ENCODE measurements at regions not wholly inside any gene's neighbourhood (a gene's known extent, or its start where the extent isn't known, plus 50 kb on each side); places are given as distances from the start of the nearest gene placed in this dataset.

DNA sequence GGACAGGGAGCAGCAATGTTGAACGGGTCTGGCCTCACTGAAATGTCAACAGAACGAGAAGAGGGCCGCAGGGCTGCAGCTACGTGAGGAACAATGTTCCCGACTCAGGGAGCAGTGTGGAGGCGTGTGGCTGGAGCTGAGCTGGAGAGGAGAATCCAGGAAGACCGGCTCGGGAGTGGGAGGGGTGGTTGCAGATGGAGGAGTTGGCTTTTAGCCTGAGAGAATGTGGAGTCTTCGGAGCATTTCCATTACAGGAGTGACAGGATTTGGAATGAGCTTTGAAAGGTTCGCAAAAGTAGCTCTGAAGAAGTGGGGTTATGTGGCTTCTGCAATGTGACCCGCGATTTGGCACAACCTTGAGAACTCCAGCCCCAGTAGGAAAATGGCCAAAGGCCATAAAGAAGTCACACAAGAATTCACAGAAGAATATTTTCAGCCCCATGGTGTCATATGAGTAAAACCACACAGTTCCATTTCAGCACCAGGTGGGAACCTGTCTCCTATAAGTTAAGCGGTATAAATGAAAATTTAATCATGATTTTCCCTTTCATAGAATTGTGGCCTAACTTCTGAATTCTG lies 78.8 kb upstream of the NSMCE3 start:
- no peaks in the 10 kb centered on the region for H3K27me3 ChIP-seq (ENCODE audit: insufficient read depth, insufficient read length)
- H3K4me3 ChIP-seq (ENCODE audit: insufficient read length, low read depth) = no peak overlapping the region
- no peak overlapping the region for H3K9ac ChIP-seq (ENCODE audit: insufficient read length, low read depth)
- no peaks in the 10 kb centered on the region for H3K9me3 ChIP-seq (ENCODE audit: insufficient read depth, low read length)
- no peak for DNase-seq (ENCODE audit: low read depth, low spot score)
- peaks cover 3% of the 10 kb centered on the region for H3K4me1 ChIP-seq (ENCODE audit: insufficient read depth, insufficient read length)
- TF ChIP-seq ZNF274 (IDR thresholded peaks at IDR 0.05; ENCODE audit: low read depth, low read length) (no peak), SUZ12 (IDR thresholded peaks at IDR 0.05; ENCODE audit: extremely low read depth, insufficient read depth, insufficient read length) (no peak), YY1 (IDR thresholded peaks at IDR 0.05; ENCODE audit: insufficient read depth, insufficient read length) (no peak)
- H3K36me3 ChIP-seq (ENCODE audit: insufficient read depth, insufficient read length, low read length) = no peaks in the 10 kb centered on the region

DNA sequence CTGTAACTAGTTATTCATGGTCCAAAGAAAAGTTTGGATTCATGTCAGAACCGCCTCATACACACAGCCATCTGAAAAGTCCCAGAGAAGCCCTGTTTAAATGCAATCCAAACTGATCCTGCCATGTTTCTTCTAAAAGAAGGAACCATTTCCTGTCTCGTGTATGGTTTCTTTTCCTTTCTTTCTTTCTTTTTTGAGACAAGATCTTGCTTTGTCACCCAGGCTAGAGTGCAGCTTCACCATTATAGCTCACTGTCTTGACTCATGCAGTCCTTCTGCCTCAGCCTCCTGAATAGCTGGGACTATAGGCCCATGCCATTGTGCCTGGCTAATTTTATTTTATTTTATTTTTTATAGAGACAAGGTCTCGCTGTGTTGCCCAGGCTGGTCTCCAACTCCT lies 77.4 kb upstream of the NSMCE3 start:
- H3K4me3 ChIP-seq (ENCODE audit: insufficient read length, low read depth) = no peak overlapping the region

DNA sequence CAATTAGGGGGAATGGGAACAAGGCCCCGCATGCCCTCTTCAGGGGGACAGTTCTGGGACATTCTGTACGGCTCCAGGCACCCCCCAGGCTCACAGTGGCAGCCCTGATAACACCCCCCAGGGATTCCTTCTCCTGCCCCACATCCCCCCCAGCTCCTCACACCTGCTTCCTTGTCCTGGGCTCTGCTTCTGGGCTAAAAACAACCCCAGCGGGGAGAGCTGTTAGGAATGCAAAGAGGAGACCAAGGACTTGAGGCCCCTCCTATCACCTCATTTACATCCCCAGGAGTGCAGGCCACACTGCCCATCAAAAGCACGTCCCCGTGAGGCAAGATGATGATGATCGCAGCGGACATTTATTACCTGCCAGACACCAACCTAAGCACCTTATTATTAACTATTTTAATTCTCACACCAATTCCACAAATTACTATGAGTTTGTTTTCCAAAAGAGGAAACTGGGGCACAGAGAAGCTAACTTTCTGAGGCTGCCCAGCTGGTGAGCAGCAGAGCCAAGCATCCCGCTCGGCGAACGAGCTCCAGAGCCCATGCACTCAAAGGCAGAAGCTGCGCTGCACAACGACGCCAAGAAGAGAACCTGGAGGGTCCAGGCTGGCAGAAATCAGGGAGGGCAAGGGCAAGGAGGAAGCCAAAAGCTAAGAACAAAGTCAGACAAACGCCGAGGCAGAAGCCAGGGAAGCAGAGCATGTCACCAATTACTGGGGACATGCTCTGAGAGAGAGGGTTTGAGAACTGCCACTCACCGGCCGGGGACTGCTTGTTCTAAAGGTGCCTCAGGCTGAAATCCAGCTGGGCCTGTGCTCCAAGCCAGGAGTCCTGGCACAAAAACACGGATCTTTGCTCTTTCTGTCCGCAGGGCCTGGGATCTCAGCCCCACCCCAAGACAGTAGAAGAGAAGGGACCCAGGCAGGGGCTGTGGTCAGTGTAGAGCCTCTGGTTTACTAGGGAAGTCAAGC lies 76.2 kb upstream of the NSMCE3 start:
- H3K36me3 ChIP-seq (ENCODE audit: insufficient read depth, insufficient read length, low read length) = no peaks in the 10 kb centered on the region
- peak; percentile 56 for DNase-seq (ENCODE audit: low read depth, low spot score)
- peak overlapping the region; percentile 19 for H3K4me3 ChIP-seq (ENCODE audit: insufficient read length, low read depth)
- H3K9me3 ChIP-seq (ENCODE audit: insufficient read depth, low read length) = no peaks in the 10 kb centered on the region
- TF ChIP-seq YY1 (IDR thresholded peaks at IDR 0.05; ENCODE audit: insufficient read depth, insufficient read length) (no peak), SUZ12 (IDR thresholded peaks at IDR 0.05; ENCODE audit: extremely low read depth, insufficient read depth, insufficient read length) (no peak), ZNF274 (IDR thresholded peaks at IDR 0.05; ENCODE audit: low read depth, low read length) (no peak)
- peak overlapping the region; percentile 3 for H3K9ac ChIP-seq (ENCODE audit: insufficient read length, low read depth)
- no peaks in the 10 kb centered on the region for H3K27me3 ChIP-seq (ENCODE audit: insufficient read depth, insufficient read length)
- peaks cover 3% of the 10 kb centered on the region for H3K4me1 ChIP-seq (ENCODE audit: insufficient read depth, insufficient read length)

More for the DNA sequence above, 77.4 kb upstream of the NSMCE3 start:
- Histone ChIP-seq H3K4me1 (ENCODE audit: insufficient read depth, insufficient read length) (peaks cover 3% of the 10 kb centered on the region), H3K9ac (ENCODE audit: insufficient read length, low read depth) (no peak overlapping the region), H3K36me3 (ENCODE audit: insufficient read depth, insufficient read length, low read length) (no peaks in the 10 kb centered on the region), H3K27me3 (ENCODE audit: insufficient read depth, insufficient read length) (no peaks in the 10 kb centered on the region), H3K9me3 (ENCODE audit: insufficient read depth, low read length) (no peaks in the 10 kb centered on the region)
- no peak for TF ChIP-seq YY1 (IDR thresholded peaks at IDR 0.05; ENCODE audit: insufficient read depth, insufficient read length)
- no peak for DNase-seq (ENCODE audit: low read depth, low spot score)

DNA sequence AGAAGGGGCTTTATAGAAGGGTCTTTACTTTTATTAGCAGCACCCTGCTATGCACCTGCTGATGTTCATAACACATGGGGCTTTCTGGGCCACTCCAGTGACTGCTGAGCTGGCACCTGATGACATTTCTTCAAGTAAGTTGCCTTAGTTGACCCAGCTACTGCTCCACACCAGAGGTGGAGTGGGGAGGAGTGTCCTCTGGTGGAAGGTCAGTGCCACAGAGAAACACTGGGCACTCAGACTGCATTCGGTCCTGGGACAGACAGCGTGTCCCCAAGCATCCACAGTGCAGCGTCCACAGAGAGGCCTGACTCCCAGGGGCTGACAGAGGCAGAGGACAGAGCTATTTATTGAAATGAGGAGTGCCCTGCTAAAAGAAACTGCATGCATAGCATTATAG lies 74.9 kb upstream of the NSMCE3 start:
- H3K4me3 ChIP-seq (ENCODE audit: insufficient read length, low read depth) = no peak overlapping the region
- DNase-seq (ENCODE audit: low read depth, low spot score) = no peak
- H3K27me3 ChIP-seq (ENCODE audit: insufficient read depth, insufficient read length) = no peaks in the 10 kb centered on the region
- H3K9me3 ChIP-seq (ENCODE audit: insufficient read depth, low read length) = no peaks in the 10 kb centered on the region
- TF ChIP-seq YY1 (IDR thresholded peaks at IDR 0.05; ENCODE audit: insufficient read depth, insufficient read length) (no peak), SUZ12 (IDR thresholded peaks at IDR 0.05; ENCODE audit: extremely low read depth, insufficient read depth, insufficient read length) (no peak), ZNF274 (IDR thresholded peaks at IDR 0.05; ENCODE audit: low read depth, low read length) (no peak)
- peaks cover 3% of the 10 kb centered on the region for H3K4me1 ChIP-seq (ENCODE audit: insufficient read depth, insufficient read length)
- H3K9ac ChIP-seq (ENCODE audit: insufficient read length, low read depth) = peak overlapping the region; percentile 10
- H3K36me3 ChIP-seq (ENCODE audit: insufficient read depth, insufficient read length, low read length) = no peaks in the 10 kb centered on the region

DNA sequence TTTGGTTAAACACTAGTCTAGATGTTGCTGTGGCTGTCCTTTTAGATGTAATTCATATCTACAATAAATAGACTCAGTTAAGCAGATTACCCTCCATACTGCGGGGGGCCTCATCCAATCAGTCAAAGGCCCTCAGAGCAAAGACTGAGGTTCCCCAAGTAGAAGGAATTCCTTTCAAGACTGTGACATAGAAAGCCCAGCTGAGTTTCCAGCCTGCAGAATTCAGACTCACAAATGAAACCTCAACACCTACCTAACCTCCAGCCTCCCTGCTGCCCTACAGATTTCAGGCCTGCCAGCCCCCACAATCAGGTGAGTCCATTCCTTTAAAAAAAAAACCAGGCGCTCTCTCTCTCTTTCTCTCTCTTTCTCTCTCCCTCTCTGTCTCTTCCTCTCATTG lies 73.6 kb upstream of the NSMCE3 start:
- H3K27me3 ChIP-seq (ENCODE audit: insufficient read depth, insufficient read length) = no peaks in the 10 kb centered on the region
- TF ChIP-seq ZNF274 (IDR thresholded peaks at IDR 0.05; ENCODE audit: low read depth, low read length) (no peak), SUZ12 (IDR thresholded peaks at IDR 0.05; ENCODE audit: extremely low read depth, insufficient read depth, insufficient read length) (no peak), YY1 (IDR thresholded peaks at IDR 0.05; ENCODE audit: insufficient read depth, insufficient read length) (no peak)
- DNase-seq (ENCODE audit: low read depth, low spot score) = no peak
- no peak overlapping the region for H3K4me3 ChIP-seq (ENCODE audit: insufficient read length, low read depth)
- peaks cover 3% of the 10 kb centered on the region for H3K4me1 ChIP-seq (ENCODE audit: insufficient read depth, insufficient read length)
- H3K9me3 ChIP-seq (ENCODE audit: insufficient read depth, low read length) = no peaks in the 10 kb centered on the region
- H3K9ac ChIP-seq (ENCODE audit: insufficient read length, low read depth) = no peak overlapping the region
- no peaks in the 10 kb centered on the region for H3K36me3 ChIP-seq (ENCODE audit: insufficient read depth, insufficient read length, low read length)

DNA sequence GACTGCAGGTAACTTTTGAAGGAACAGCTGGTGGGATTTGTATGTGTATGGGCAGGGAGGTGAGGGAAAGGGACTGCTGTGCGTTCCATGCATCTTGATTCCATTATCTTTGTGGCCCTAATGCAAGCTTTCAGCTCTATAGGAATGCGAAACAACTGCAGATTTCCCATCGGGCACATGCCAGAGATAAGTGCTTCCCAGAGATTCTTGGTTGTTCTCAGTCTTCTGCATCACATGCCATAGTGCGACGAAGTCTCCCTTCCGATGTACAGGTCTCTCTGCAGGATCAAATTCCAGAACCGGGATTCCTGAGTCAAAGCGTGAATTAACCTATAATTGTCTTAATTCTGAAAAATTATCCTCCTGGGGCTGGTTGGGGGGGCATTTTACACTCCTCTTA lies 72.6 kb upstream of the NSMCE3 start:
- no peak overlapping the region for H3K4me3 ChIP-seq (ENCODE audit: insufficient read length, low read depth)
- no peaks in the 10 kb centered on the region for H3K36me3 ChIP-seq (ENCODE audit: insufficient read depth, insufficient read length, low read length)
- H3K4me1 ChIP-seq (ENCODE audit: insufficient read depth, insufficient read length) = peaks cover 3% of the 10 kb centered on the region
- H3K9ac ChIP-seq (ENCODE audit: insufficient read length, low read depth) = no peak overlapping the region
- DNase-seq (ENCODE audit: low read depth, low spot score) = no peak
- H3K9me3 ChIP-seq (ENCODE audit: insufficient read depth, low read length) = no peaks in the 10 kb centered on the region
- H3K27me3 ChIP-seq (ENCODE audit: insufficient read depth, insufficient read length) = no peaks in the 10 kb centered on the region
- TF ChIP-seq ZNF274 (IDR thresholded peaks at IDR 0.05; ENCODE audit: low read depth, low read length) (no peak), YY1 (IDR thresholded peaks at IDR 0.05; ENCODE audit: insufficient read depth, insufficient read length) (no peak), SUZ12 (IDR thresholded peaks at IDR 0.05; ENCODE audit: extremely low read depth, insufficient read depth, insufficient read length) (no peak)

DNA sequence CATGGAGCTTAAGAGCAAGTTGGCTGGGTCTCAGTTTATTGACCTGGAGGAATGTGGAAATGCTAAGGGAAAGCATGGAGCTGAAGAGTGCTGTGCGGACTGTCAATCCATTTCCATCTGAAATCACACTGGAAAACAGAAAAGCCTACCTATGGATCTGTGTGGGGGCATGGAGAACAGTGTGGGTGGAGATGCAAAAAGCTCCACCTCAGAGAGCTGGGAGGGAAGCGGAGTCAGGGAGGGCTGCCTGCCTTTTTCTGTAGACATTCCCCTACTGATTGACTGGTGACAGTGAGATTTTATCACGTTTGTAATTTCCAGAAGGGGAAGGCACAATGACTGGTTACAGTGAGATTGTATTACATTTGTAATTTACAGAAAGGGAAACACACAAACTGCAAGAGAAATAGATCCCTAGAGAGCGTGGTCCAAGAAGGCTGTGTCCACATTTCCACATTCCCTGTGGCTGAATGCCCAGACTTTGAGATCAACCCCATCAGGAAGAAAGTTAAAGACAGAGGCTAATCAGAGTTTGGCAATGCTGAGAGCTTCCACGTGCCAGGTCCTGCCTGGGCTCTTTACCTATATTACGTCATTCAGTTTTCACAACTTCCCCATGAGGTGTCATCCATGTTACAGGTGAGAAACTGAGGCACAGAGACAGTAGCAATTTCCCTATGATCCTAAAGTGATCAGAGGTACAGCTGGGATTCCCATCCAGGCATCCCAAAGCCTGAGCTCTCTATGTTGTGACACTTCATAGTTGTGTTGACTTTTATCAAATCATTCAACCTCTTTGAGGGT lies 67.7 kb upstream of the NSMCE3 start:
- no peaks in the 10 kb centered on the region for H3K9me3 ChIP-seq (ENCODE audit: insufficient read depth, low read length)
- no peak for DNase-seq (ENCODE audit: low read depth, low spot score)
- no peak overlapping the region for H3K4me3 ChIP-seq (ENCODE audit: insufficient read length, low read depth)
- H3K4me1 ChIP-seq (ENCODE audit: insufficient read depth, insufficient read length) = no peaks in the 10 kb centered on the region
- TF ChIP-seq YY1 (IDR thresholded peaks at IDR 0.05; ENCODE audit: insufficient read depth, insufficient read length) = no peak
- TF ChIP-seq SUZ12 (IDR thresholded peaks at IDR 0.05; ENCODE audit: extremely low read depth, insufficient read depth, insufficient read length) = no peak
- no peak for TF ChIP-seq ZNF274 (IDR thresholded peaks at IDR 0.05; ENCODE audit: low read depth, low read length)
- H3K36me3 ChIP-seq (ENCODE audit: insufficient read depth, insufficient read length, low read length) = no peaks in the 10 kb centered on the region
- H3K9ac ChIP-seq (ENCODE audit: insufficient read length, low read depth) = no peak overlapping the region
- no peaks in the 10 kb centered on the region for H3K27me3 ChIP-seq (ENCODE audit: insufficient read depth, insufficient read length)

Data from NT2/D1 (cell line).